Parathyroid adenoma (tissue), 2 donors: ENCODE measurements at regions not wholly inside any gene's neighbourhood (a gene's known extent, or its start where the extent isn't known, plus 50 kb on each side); places are given as distances from the start of the nearest gene placed in this dataset.
"Not testable (repeated sequence)": the region's sequence is repeated elsewhere in the genome, so short reads cannot be mapped to it uniquely, and the experiment has no call there.

Source experiments
- H2AFZ ChIP-seq: fragments of 300-600 bp; sonication (generic); one replicate; pipeline ENCODE4 v1.7.0; 2017; ENCODE audit warnings: antibody characterized with exemption, mild to moderate bottlenecking
- H3K27ac ChIP-seq: fragments of 300-600 bp; sonication (generic); one replicate; pipeline ENCODE4 v1.7.0; 2017
- H3K27me3 ChIP-seq: fragments of 300-600 bp; sonication (generic); one replicate; pipeline ENCODE4 v1.7.0; 2017; ENCODE audit warnings: low read length; ENCODE audit not compliant: control insufficient read depth, insufficient read depth
- H3K36me3 ChIP-seq: fragments of 300-600 bp; sonication (generic); one replicate; pipeline ENCODE4 v1.7.0; 2017; ENCODE audit warnings: low read length; ENCODE audit not compliant: control insufficient read depth, insufficient read depth
- H3K4me1 ChIP-seq: fragments of 300-600 bp; sonication (generic); one replicate; pipeline ENCODE4 v1.7.0; 2017; ENCODE audit warnings: control low read depth
- H3K4me2 ChIP-seq: fragments of 300-600 bp; sonication (generic); one replicate; pipeline ENCODE4 v1.7.0; 2017; ENCODE audit warnings: low read length
- H3K4me3 ChIP-seq: fragments of 300-600 bp; sonication (generic); one replicate; pipeline ENCODE4 v1.7.0; 2017; ENCODE audit warnings: low read depth, low read length
- H3K79me2 ChIP-seq: fragments of 300-600 bp; sonication (generic); one replicate; pipeline ENCODE4 v1.7.0; 2017; ENCODE audit warnings: control low read depth
- H3K9ac ChIP-seq: fragments of 300-600 bp; sonication (generic); one replicate; pipeline ENCODE4 v1.7.0; 2017; ENCODE audit warnings: mild to moderate bottlenecking
- H3K9me3 ChIP-seq: fragments of 300-600 bp; sonication (generic); one replicate; pipeline ENCODE4 v1.7.0; 2017; ENCODE audit warnings: low read length; ENCODE audit not compliant: control insufficient read depth
- CTCF ChIP-seq: fragments of 300-600 bp; sonication (generic); IDR thresholded peaks from one replicate; pipeline ENCODE4 v1.7.0; 2017; ENCODE audit warnings: antibody characterized with exemption, mild to moderate bottlenecking
- donor health status: primary hyperparathyroidism.

- H3K9me3 ChIP-seq: no peaks in the 10 kb centered on the region
- H3K36me3 ChIP-seq: no peaks in the 10 kb centered on the region
- H3K9ac ChIP-seq: no peak overlapping the region
- H3K79me2 ChIP-seq: no peaks in the 10 kb centered on the region
- TF ChIP-seq CTCF: no peak
- peaks cover 3% of the 10 kb centered on the region for H3K27me3 ChIP-seq
- H3K4me3 ChIP-seq: no peak overlapping the region
- H3K27ac ChIP-seq: no peak overlapping the region
- H3K4me2 ChIP-seq: no peak overlapping the region
- H3K4me1 ChIP-seq: no peaks in the 10 kb centered on the region
- no peak overlapping the region for H2AFZ ChIP-seq
Measured at GRCh38 chr12:68984796-68985573, 52.0 kb upstream of the CPM start.

DNA sequence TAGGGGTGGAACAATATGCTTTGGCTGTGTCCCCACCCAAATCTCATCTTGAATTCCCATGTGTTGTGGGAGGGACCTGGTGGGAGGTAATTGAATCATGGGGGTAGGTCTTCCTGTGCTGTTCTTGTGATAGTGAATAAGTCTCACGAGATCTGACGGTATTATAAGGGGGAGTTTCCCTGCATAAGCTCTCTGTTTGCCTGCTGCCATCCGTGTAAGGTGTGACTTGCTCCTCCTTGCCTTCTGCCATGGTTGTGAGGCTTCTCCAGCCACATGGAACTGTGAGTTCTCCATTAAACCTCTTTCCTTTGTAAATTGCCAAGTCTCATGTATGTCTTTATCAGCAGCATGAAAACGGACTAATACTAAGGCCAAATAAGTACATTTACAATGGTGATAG is 64.6 kb upstream of the CPM start:
- H3K9me3 ChIP-seq, H3K4me3 ChIP-seq, H3K79me2 ChIP-seq, H3K36me3 ChIP-seq, H3K9ac ChIP-seq, H3K27ac ChIP-seq, H3K4me2 ChIP-seq, H3K27me3 ChIP-seq, H2AFZ ChIP-seq, H3K4me1 ChIP-seq: not testable (repeated sequence)

DNA sequence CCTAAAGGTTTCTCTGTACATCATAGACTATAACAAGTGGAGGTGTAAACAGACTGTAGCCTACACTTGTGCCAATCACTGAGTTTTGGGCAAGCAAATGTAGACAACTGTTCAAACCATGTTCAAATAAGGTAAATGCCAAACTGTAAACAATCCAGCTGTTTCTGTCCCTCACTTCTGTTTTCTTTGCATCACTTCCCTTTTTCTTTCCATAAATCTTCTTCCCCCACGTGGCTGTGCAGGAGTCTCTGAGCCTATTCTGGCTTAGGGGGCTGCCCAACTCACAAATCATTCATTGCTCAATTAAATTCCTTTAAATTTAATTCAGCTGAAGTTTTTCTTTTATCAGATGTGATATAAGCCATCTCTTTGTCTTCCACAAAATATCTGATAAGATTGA is 65.1 kb upstream of the CPM start:
- H3K79me2 ChIP-seq: no peaks in the 10 kb centered on the region
- no peak overlapping the region for H3K4me2 ChIP-seq
- no peaks in the 10 kb centered on the region for H3K9me3 ChIP-seq
- no peak for TF ChIP-seq CTCF
- H3K9ac ChIP-seq: no peak overlapping the region
- no peak overlapping the region for H3K27ac ChIP-seq
- H3K4me1 ChIP-seq: no peaks in the 10 kb centered on the region
- no peaks in the 10 kb centered on the region for H3K27me3 ChIP-seq
- H3K36me3 ChIP-seq: no peaks in the 10 kb centered on the region
- no peak overlapping the region for H2AFZ ChIP-seq
- H3K4me3 ChIP-seq: no peak overlapping the region

DNA sequence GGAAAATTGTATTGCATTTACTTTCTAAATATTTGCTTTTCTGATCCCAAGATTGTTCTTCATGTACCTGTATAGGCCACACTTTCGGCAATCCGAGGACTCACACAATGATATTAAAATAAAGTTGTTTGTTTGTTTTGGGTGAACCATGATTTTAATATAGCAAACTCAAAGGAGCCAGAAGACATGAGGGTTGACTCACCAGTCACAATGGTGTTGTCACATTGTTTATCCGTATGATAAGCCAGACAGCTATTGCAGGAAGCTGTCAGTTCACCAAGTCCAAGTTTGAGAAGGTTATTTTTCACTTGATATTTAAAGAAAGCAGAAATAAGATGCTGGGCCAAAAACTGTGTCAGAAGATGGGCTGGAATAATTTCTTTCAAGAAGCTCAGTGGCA is 67.1 kb upstream of the CPM start:
- H3K4me2 ChIP-seq: no peak overlapping the region
- H3K27me3 ChIP-seq: no peaks in the 10 kb centered on the region
- no peaks in the 10 kb centered on the region for H3K4me1 ChIP-seq
- TF ChIP-seq CTCF: no peak
- H3K79me2 ChIP-seq: no peaks in the 10 kb centered on the region
- H3K36me3 ChIP-seq: no peaks in the 10 kb centered on the region
- H3K9ac ChIP-seq: no peak overlapping the region
- no peak overlapping the region for H3K27ac ChIP-seq
- H3K4me3 ChIP-seq: no peak overlapping the region
- H2AFZ ChIP-seq: no peak overlapping the region
- H3K9me3 ChIP-seq: no peaks in the 10 kb centered on the region

- no peaks in the 10 kb centered on the region for H3K4me1 ChIP-seq
- H3K4me3 ChIP-seq: no peak overlapping the region
- no peak for TF ChIP-seq CTCF
- no peaks in the 10 kb centered on the region for H3K36me3 ChIP-seq
- H3K9me3 ChIP-seq: no peaks in the 10 kb centered on the region
- no peak overlapping the region for H2AFZ ChIP-seq
- no peaks in the 10 kb centered on the region for H3K27me3 ChIP-seq
- H3K79me2 ChIP-seq: no peaks in the 10 kb centered on the region
- no peak overlapping the region for H3K9ac ChIP-seq
- H3K4me2 ChIP-seq: no peak overlapping the region
- H3K27ac ChIP-seq: no peak overlapping the region
Measured at GRCh38 chr12:69000540-69001243, 67.7 kb upstream of the CPM start.
